ENCODE measurements at regions not wholly inside any gene's neighbourhood (a gene's known extent, or its start where the extent isn't known, plus 50 kb on each side); places are given as distances from the start of the nearest gene placed in this dataset.

DNA sequence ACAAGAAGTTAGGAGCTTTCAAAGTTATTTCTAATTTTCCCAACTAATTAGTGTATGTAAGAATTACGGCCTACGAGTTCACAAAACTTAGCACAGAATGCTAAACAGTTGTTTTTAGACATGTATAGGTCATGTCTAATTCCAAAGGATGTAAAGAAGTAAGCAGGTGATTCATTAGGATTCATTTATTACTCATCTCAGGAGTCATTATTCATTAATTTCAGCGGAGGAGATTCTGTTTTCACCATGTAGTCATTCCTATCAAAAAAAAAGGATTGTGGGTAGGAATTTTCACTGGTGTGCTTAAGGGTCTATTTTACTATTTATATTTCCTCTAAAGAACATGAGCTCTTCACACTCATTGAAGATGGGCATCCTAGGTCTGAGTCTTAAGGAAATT lies 532.2 kb downstream of the ACTL7B start:
- Histone ChIP-seq H3F3A (ENCODE audit: control insufficient read depth, insufficient read depth) (no peaks in the 10 kb centered on the region), H3K27ac (ENCODE audit: low read depth, low read length) (no peak overlapping the region), H3K4me1 (ENCODE audit: control insufficient read depth, low read length) (no peaks in the 10 kb centered on the region), H3K36me3 (ENCODE audit: control insufficient read depth, low read length) (no peaks in the 10 kb centered on the region), H3K9me2 (replicated peaks; ENCODE audit: control insufficient read depth, low read length) (no peaks in the 10 kb centered on the region), H3K79me2 (ENCODE audit: control insufficient read depth, low read length) (no peaks in the 10 kb centered on the region), H3K27me3 (ENCODE audit: control insufficient read depth, low read length) (no peaks in the 10 kb centered on the region), H3K9me3 (ENCODE audit: control insufficient read depth, insufficient read depth, low read length) (no peaks in the 10 kb centered on the region), H3K4me3 (ENCODE audit: low read length) (no peak overlapping the region), H3K4me2 (ENCODE audit: low read length) (no peak overlapping the region), H4K20me1 (ENCODE audit: control insufficient read depth, insufficient read depth, low read depth, low read length) (no peaks in the 10 kb centered on the region)
- TF ChIP-seq EZH2phosphoT487 (IDR thresholded peaks at IDR 0.05; ENCODE audit: borderline replicate concordance, low read length), result no peak
- TF ChIP-seq, protein P1, sequence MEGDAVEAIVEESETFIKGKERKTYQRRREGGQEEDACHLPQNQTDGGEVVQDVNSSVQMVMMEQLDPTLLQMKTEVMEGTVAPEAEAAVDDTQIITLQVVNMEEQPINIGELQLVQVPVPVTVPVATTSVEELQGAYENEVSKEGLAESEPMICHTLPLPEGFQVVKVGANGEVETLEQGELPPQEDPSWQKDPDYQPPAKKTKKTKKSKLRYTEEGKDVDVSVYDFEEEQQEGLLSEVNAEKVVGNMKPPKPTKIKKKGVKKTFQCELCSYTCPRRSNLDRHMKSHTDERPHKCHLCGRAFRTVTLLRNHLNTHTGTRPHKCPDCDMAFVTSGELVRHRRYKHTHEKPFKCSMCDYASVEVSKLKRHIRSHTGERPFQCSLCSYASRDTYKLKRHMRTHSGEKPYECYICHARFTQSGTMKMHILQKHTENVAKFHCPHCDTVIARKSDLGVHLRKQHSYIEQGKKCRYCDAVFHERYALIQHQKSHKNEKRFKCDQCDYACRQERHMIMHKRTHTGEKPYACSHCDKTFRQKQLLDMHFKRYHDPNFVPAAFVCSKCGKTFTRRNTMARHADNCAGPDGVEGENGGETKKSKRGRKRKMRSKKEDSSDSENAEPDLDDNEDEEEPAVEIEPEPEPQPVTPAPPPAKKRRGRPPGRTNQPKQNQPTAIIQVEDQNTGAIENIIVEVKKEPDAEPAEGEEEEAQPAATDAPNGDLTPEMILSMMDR (IDR thresholded peaks at IDR 0.05; ENCODE audit: low read depth, low read length, poor library complexity, severe bottlenecking), result no peak

DNA sequence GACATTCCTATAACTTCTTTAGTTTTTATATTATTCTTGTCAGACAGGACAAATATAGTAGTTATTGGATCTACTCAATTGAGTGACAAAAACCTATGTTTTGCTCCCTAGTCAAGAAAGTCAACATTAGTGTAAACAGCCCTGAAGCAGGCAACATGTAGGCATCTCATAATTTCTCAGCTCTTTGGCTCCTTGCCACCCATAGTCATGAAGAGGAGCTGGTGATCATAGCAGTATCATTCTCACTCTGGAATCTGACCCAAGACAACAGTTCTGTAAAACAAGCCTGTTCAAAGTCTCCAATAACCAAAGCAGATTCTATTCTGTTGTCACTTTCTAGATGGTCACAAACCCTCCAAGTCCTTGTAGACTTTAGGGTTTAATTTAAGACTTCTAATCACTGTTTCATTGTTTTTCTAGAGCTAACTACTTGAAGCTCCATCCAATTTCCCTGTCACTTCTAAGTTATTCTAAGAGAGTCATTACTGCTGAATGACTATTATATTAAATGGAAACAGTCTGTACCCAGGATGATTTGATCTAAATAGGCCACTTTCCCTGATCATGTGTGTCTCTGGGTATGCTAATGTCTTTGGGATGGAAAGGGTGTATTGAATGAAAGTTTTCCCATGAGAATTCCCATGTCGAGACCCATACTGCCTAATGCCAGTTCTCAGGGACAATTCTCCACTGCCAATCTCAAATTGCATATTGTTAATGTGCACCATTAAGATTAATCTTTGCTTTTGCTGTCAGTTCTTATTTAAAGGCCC lies 533.3 kb downstream of the ACTL7B start:
- H3K4me1 ChIP-seq (ENCODE audit: control insufficient read depth, low read length), result no peaks in the 10 kb centered on the region
- H3K79me2 ChIP-seq (ENCODE audit: control insufficient read depth, low read length), result no peaks in the 10 kb centered on the region
- no peak overlapping the region for H3K4me2 ChIP-seq (ENCODE audit: low read length)
- H3K36me3 ChIP-seq (ENCODE audit: control insufficient read depth, low read length), result no peaks in the 10 kb centered on the region
- TF ChIP-seq EZH2phosphoT487 (IDR thresholded peaks at IDR 0.05; ENCODE audit: borderline replicate concordance, low read length), result no peak
- TF ChIP-seq, protein P1 (IDR thresholded peaks at IDR 0.05; ENCODE audit: low read depth, low read length, poor library complexity, severe bottlenecking), result no peak
- H3F3A ChIP-seq (ENCODE audit: control insufficient read depth, insufficient read depth), result no peaks in the 10 kb centered on the region
- H3K9me2 ChIP-seq (replicated peaks; ENCODE audit: control insufficient read depth, low read length), result no peaks in the 10 kb centered on the region
- H3K9me3 ChIP-seq (ENCODE audit: control insufficient read depth, insufficient read depth, low read length), result no peaks in the 10 kb centered on the region
- no peaks in the 10 kb centered on the region for H3K27me3 ChIP-seq (ENCODE audit: control insufficient read depth, low read length)
- H3K27ac ChIP-seq (ENCODE audit: low read depth, low read length), result no peak overlapping the region
- no peak overlapping the region for H3K4me3 ChIP-seq (ENCODE audit: low read length)
- H4K20me1 ChIP-seq (ENCODE audit: control insufficient read depth, insufficient read depth, low read depth, low read length), result no peaks in the 10 kb centered on the region

DNA sequence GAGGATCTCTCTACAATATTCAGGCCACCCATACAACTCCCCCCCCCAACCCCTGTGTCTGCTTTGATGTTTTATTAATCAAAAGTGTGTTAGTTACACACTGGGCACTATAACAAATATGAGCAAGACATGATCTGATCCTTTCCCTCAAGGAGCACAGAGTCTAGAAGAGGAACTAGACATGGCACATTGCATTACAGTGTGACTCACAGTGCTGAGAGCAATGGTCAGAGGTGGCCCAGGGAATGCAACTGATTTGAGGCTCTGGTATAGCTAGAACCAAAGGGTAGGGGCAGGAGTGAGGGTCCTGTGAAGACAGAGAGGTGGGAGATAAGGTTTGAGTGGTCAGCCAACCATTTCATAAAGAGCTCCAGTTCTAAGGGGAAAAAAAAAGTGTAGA lies 539.2 kb downstream of the ACTL7B start:
- H3K36me3 ChIP-seq (ENCODE audit: control insufficient read depth, low read length), result no peaks in the 10 kb centered on the region
- no peak overlapping the region for H3K27ac ChIP-seq (ENCODE audit: low read depth, low read length)
- H3K4me2 ChIP-seq (ENCODE audit: low read length), result no peak overlapping the region
- TF ChIP-seq, protein P1 (IDR thresholded peaks at IDR 0.05; ENCODE audit: low read depth, low read length, poor library complexity, severe bottlenecking), result no peak
- no peak for TF ChIP-seq EZH2phosphoT487 (IDR thresholded peaks at IDR 0.05; ENCODE audit: borderline replicate concordance, low read length)
- no peaks in the 10 kb centered on the region for H3K9me2 ChIP-seq (replicated peaks; ENCODE audit: control insufficient read depth, low read length)
- H3K79me2 ChIP-seq (ENCODE audit: control insufficient read depth, low read length), result no peaks in the 10 kb centered on the region
- H3K4me3 ChIP-seq (ENCODE audit: low read length), result no peak overlapping the region
- no peaks in the 10 kb centered on the region for H3K4me1 ChIP-seq (ENCODE audit: control insufficient read depth, low read length)
- no peaks in the 10 kb centered on the region for H3F3A ChIP-seq (ENCODE audit: control insufficient read depth, insufficient read depth)
- no peaks in the 10 kb centered on the region for H3K27me3 ChIP-seq (ENCODE audit: control insufficient read depth, low read length)
- no peaks in the 10 kb centered on the region for H4K20me1 ChIP-seq (ENCODE audit: control insufficient read depth, insufficient read depth, low read depth, low read length)
- no peaks in the 10 kb centered on the region for H3K9me3 ChIP-seq (ENCODE audit: control insufficient read depth, insufficient read depth, low read length)
